ENCODE measurements at regions not wholly inside any gene's neighbourhood (a gene's known extent, or its start where the extent isn't known, plus 50 kb on each side); places are given as distances from the start of the nearest gene placed in this dataset.
"Not testable (repeated sequence)": the region's sequence is repeated elsewhere in the genome, so short reads cannot be mapped to it uniquely, and the experiment has no call there.

DNA sequence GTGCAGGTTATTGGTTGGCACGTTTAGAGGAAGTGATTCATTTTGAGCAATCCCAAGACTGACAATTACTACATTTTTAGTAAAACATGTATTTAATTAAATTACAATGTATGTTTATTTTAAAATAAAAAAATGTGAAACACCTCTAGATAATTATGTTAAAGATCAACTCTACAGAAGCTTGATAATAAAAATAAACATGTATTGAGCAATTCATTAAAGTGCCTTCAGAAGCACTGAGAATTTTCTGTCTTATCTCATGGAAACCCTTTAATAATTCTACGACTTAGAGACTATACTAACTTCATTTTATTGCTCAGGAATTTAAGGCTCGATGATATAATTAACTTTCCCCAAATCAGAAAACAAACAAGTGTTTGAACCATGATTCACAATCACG lies 208.0 kb upstream of the BRINP3 start:
- TF ChIP-seq, protein P1, sequence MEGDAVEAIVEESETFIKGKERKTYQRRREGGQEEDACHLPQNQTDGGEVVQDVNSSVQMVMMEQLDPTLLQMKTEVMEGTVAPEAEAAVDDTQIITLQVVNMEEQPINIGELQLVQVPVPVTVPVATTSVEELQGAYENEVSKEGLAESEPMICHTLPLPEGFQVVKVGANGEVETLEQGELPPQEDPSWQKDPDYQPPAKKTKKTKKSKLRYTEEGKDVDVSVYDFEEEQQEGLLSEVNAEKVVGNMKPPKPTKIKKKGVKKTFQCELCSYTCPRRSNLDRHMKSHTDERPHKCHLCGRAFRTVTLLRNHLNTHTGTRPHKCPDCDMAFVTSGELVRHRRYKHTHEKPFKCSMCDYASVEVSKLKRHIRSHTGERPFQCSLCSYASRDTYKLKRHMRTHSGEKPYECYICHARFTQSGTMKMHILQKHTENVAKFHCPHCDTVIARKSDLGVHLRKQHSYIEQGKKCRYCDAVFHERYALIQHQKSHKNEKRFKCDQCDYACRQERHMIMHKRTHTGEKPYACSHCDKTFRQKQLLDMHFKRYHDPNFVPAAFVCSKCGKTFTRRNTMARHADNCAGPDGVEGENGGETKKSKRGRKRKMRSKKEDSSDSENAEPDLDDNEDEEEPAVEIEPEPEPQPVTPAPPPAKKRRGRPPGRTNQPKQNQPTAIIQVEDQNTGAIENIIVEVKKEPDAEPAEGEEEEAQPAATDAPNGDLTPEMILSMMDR (IDR thresholded peaks at IDR 0.05; ENCODE audit: borderline replicate concordance, insufficient read depth, low read depth, low read length), result no peak
- no peak overlapping the region for H3K4me3 ChIP-seq (ENCODE audit: low read depth, low read length)

DNA sequence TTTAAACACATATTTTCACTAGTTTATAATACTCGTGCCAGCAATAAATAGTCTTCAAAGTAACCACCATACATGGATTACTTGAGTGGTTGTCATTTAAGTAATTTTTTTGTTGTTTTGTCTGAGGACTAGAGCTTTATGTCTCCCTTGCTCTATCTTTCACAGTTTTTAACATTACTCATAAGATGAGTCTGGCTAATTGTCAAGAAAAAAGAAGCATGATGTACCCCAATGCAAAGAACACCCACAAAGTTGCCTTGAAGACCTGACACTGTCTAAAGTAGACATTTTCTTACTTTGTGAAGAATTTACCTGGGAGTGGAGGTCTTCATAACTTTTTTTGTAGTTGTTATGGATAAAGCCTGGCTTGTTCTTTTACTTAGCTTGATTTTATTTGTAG lies 210.4 kb upstream of the BRINP3 start:
- TF ChIP-seq, protein P1 (IDR thresholded peaks at IDR 0.05; ENCODE audit: borderline replicate concordance, insufficient read depth, low read depth, low read length), result no peak
- no peak overlapping the region for H3K4me3 ChIP-seq (ENCODE audit: low read depth, low read length)

DNA sequence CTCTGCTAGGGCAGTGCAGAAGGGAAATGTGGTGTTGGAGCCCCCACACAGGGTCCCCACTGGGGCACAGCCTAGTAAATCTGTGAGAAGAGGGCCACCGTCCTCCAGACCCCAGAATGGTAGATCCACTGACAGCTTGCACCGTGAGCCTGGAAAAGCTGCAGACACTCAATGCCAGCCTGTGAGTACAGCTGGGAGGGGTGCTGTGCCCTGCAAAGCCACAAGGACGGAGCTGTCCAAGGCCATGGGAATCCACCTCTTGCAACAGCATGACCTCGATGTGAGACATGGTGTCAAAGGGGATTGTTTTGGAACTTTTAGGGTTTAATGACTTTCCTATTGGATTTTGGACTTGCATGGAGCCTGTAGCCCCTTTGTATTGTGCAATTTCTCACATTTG lies 220.8 kb upstream of the BRINP3 start:
- H3K4me3 ChIP-seq (ENCODE audit: low read depth, low read length), result not testable (repeated sequence)

DNA sequence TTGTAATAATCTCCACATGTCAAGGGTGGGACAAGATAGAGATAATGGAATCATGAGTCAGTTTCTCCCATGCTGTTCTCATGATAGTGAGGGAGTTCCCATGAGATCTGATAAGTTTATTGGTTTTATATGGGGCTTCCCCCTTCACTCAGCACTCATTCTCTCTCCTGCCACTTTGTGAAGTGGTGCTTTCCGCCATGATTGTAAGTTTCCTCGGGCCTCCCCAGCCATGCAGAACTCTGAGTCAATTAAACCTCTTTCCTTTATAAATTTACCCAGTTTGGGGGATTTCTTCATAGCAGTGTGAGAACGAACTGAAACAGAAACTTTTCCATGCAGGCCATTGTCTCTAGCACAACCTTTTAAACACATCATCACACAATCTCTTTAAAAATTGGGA lies 221.5 kb upstream of the BRINP3 start:
- TF ChIP-seq, protein P1 (IDR thresholded peaks at IDR 0.05; ENCODE audit: borderline replicate concordance, insufficient read depth, low read depth, low read length), result no peak
- no peak overlapping the region for H3K4me3 ChIP-seq (ENCODE audit: low read depth, low read length)

DNA sequence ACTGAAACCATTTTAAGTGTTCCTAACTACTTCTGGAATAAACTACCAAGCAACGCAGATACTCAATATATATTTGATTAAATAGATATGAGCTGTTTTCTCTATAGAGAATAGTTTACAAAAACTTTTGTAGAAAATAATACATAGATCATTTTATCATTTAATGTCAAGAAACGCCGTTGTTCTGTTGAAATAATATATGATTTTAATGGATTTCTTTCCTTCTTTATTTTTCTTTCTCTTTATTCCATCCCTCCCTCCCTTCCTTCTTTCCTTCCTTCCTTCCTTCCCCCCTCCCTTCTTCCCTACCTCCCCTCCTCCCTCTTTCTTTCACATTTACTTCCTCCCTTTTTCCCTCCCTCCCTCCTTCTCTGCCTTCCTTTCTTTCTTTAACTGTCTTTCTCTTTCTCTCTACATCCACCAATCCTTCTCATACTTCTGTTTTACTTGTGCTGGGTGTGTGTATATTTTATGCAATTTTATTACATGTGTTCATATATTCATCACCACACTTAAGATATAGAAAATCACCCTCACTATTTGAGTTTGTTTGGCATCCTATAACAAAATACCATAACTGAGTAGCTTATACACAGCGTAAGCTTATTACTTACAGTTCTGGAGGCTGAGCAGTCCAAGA lies 230.9 kb upstream of the BRINP3 start:
- no peak overlapping the region for H3K4me3 ChIP-seq (ENCODE audit: low read depth, low read length)
- TF ChIP-seq, protein P1 (IDR thresholded peaks at IDR 0.05; ENCODE audit: borderline replicate concordance, insufficient read depth, low read depth, low read length), result no peak

DNA sequence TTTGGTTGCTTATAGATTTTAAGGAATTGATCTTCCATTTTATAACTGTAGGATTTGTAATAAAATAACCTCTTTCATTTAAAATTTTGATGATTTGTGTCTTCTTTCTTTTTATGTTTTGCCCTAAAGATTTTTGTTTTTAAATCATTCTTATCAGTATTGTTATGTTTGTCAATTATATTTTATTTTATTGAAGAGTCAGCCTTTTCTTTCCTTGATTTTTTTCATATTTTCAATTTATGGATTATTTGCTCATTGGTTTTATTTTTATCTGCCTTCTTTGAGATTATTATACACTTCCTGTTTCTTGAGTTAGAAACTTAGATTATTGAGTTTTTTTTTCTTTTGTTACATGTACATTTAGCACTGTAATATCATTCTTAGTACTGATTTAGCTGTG lies 233.4 kb upstream of the BRINP3 start:
- TF ChIP-seq, protein P1 (IDR thresholded peaks at IDR 0.05; ENCODE audit: borderline replicate concordance, insufficient read depth, low read depth, low read length), result no peak
- no peak overlapping the region for H3K4me3 ChIP-seq (ENCODE audit: low read depth, low read length)

DNA sequence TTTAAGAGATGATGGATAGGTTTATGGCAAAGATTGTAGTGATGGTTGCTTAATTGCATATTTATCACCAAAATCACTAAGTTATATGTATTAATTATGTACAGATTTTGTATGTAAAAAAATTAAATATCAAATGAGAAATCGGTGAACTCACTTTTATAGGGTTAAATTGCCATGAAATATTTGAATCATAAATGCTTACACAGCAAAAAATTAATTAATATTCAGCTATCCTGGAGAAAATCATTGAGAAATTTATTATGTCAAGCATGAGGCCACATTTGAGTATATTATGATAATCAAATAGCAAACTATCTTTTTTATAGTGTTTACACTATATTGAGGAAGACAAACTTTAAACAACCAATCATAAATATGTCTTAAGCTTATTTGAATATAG lies 239.4 kb upstream of the BRINP3 start:
- TF ChIP-seq, protein P1 (IDR thresholded peaks at IDR 0.05; ENCODE audit: borderline replicate concordance, insufficient read depth, low read depth, low read length), result no peak
- no peak overlapping the region for H3K4me3 ChIP-seq (ENCODE audit: low read depth, low read length)

All from GM12875 (cell line).